C4-2B (cell line): ENCODE measurements at regions not wholly inside any gene's neighbourhood (a gene's known extent, or its start where the extent isn't known, plus 50 kb on each side); places are given as distances from the start of the nearest gene placed in this dataset.

Experiments used
- ZFX ChIP-seq: fragments of 450-650 bp; IDR thresholded peaks from 2 replicates; pipeline ENCODE4 v1.6.1; 2017
- TF ChIP-seq, protein P1 (sequence below): fragments of 450-650 bp; conservative IDR thresholded peaks from 2 replicates; pipeline ENCODE4 v1.5.1; 2017; ENCODE audit warnings: mild to moderate bottlenecking

DNA sequence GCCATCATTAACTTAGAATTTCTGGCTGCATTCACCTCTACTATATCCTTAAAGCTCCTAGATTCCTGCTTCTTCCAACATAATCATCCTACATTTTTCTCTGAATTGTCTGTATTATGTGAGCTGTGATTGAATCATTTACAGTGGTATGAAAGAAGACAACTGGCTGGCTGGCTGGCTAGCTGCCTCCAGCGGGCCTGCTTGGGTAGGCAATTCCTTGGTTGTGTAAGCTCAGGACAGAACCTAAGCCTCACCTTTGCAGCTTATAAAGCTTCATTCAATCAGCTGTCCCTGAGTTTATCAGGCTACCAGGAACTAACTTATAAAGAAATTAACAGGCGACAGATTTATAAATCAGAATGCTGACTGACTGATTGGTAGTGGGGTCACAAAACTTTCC lies 162.7 kb upstream of the NR3C1 start:
- TF ChIP-seq, protein P1, sequence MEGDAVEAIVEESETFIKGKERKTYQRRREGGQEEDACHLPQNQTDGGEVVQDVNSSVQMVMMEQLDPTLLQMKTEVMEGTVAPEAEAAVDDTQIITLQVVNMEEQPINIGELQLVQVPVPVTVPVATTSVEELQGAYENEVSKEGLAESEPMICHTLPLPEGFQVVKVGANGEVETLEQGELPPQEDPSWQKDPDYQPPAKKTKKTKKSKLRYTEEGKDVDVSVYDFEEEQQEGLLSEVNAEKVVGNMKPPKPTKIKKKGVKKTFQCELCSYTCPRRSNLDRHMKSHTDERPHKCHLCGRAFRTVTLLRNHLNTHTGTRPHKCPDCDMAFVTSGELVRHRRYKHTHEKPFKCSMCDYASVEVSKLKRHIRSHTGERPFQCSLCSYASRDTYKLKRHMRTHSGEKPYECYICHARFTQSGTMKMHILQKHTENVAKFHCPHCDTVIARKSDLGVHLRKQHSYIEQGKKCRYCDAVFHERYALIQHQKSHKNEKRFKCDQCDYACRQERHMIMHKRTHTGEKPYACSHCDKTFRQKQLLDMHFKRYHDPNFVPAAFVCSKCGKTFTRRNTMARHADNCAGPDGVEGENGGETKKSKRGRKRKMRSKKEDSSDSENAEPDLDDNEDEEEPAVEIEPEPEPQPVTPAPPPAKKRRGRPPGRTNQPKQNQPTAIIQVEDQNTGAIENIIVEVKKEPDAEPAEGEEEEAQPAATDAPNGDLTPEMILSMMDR, result no peak
- TF ChIP-seq ZFX, result no peak
